ENCODE measurements at regions not wholly inside any gene's neighbourhood (a gene's known extent, or its start where the extent isn't known, plus 50 kb on each side); places are given as distances from the start of the nearest gene placed in this dataset.

DNA sequence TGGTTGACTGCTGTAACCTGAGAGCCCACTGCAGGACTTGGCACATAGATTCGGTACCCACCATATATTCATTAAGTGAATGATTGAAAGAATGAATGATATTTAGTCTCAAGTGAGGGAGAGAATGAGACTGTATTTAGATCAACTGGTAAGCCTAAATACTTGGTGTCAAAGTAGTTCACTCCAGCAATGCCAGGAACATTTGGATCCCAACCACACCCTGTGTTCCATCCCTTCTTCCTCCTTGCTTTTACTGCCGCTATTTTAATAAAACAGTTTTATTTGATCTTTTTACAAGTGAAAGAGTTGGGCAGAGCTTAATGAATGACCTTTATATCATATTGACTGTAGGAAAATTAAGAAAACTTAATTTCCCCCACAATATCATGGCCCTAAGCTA lies 473.6 kb upstream of the CBLB start:
- TF ChIP-seq, protein P1, sequence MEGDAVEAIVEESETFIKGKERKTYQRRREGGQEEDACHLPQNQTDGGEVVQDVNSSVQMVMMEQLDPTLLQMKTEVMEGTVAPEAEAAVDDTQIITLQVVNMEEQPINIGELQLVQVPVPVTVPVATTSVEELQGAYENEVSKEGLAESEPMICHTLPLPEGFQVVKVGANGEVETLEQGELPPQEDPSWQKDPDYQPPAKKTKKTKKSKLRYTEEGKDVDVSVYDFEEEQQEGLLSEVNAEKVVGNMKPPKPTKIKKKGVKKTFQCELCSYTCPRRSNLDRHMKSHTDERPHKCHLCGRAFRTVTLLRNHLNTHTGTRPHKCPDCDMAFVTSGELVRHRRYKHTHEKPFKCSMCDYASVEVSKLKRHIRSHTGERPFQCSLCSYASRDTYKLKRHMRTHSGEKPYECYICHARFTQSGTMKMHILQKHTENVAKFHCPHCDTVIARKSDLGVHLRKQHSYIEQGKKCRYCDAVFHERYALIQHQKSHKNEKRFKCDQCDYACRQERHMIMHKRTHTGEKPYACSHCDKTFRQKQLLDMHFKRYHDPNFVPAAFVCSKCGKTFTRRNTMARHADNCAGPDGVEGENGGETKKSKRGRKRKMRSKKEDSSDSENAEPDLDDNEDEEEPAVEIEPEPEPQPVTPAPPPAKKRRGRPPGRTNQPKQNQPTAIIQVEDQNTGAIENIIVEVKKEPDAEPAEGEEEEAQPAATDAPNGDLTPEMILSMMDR (IDR thresholded peaks at IDR 0.05): no peak
- no peak for TF ChIP-seq POLR2A (IDR thresholded peaks at IDR 0.05)
